ENCODE measurements at regions not wholly inside any gene's neighbourhood (a gene's known extent, or its start where the extent isn't known, plus 50 kb on each side); places are given as distances from the start of the nearest gene placed in this dataset.
"Not testable (repeated sequence)": the region's sequence is repeated elsewhere in the genome, so short reads cannot be mapped to it uniquely, and the experiment has no call there.

GRCh38 chr4:67300497-67301185, 244.7 kb downstream of the CENPC start:
- not testable (repeated sequence) for H2AFZ ChIP-seq (ENCODE audit: insufficient read depth, low read length, poor library complexity); H3K36me3 ChIP-seq (ENCODE audit: control insufficient read depth in 1 of 2, insufficient read depth in 2 of 2, low read length in 2 of 2); H3K27me3 ChIP-seq (ENCODE audit: insufficient read depth, low read length); H2BK5ac ChIP-seq (ENCODE audit: low read depth, low read length, poor library complexity); H3K4me1 ChIP-seq (ENCODE audit: control insufficient read depth in 1 of 2, insufficient read depth in 2 of 2, low read length in 2 of 2); H3K27ac ChIP-seq (ENCODE audit: low read depth, low read length); H2BK12ac ChIP-seq (ENCODE audit: low read length); H3K4me3 ChIP-seq (ENCODE audit: low read depth, low read length); H3K18ac ChIP-seq (ENCODE audit: low read length); H3K4ac ChIP-seq (ENCODE audit: low read depth, low read length); DNase-seq; H2AK5ac ChIP-seq (ENCODE audit: low read length); H4K91ac ChIP-seq (ENCODE audit: low read depth, low read length); H3K9me3 ChIP-seq (ENCODE audit: insufficient read depth, low read depth, low read length); H4K8ac ChIP-seq (ENCODE audit: low read depth, low read length); H3K23ac ChIP-seq (ENCODE audit: low read length); H3K14ac ChIP-seq (ENCODE audit: low read length); H3K79me2 ChIP-seq (ENCODE audit: control insufficient read depth, insufficient read depth, low read length, poor library complexity); H2BK120ac ChIP-seq (ENCODE audit: insufficient read depth, low read length, poor library complexity); H4K12ac ChIP-seq (ENCODE audit: low read depth, low read length); H3K9ac ChIP-seq (ENCODE audit: low read length); H3K4me2 ChIP-seq (ENCODE audit: low read length); H3K79me1 ChIP-seq (ENCODE audit: low read length)
- WGBS (ENCODE audit: extremely low coverage, insufficient coverage, insufficient read length), result no CpG with 5 or more reads among the region's 11 CpGs

GRCh38 chr4:67292636-67293035, 252.7 kb downstream of the CENPC start:
- H4K8ac ChIP-seq (ENCODE audit: low read depth, low read length), result no peak overlapping the region
- no peak overlapping the region for H3K4ac ChIP-seq (ENCODE audit: low read depth, low read length)

GRCh38 chr4:67292045-67292444, 253.3 kb downstream of the CENPC start:
- no peak overlapping the region for H4K91ac ChIP-seq (ENCODE audit: low read depth, low read length)
- H3K23ac ChIP-seq (ENCODE audit: low read length), result no peak overlapping the region
- H2BK5ac ChIP-seq (ENCODE audit: low read depth, low read length, poor library complexity), result no peak overlapping the region
- no peak overlapping the region for H3K4me3 ChIP-seq (ENCODE audit: low read depth, low read length)
- no peak overlapping the region for H3K9ac ChIP-seq (ENCODE audit: low read length)
- H3K4me1 ChIP-seq (ENCODE audit: control insufficient read depth in 1 of 2, insufficient read depth in 2 of 2, low read length in 2 of 2), result no peaks in the 10 kb centered on the region
- H3K27me3 ChIP-seq (ENCODE audit: insufficient read depth, low read length), result no peaks in the 10 kb centered on the region
- H3K14ac ChIP-seq (ENCODE audit: low read length), result no peak overlapping the region
- H3K79me2 ChIP-seq (ENCODE audit: control insufficient read depth, insufficient read depth, low read length, poor library complexity), result no peaks in the 10 kb centered on the region
- no peak overlapping the region for H4K8ac ChIP-seq (ENCODE audit: low read depth, low read length)
- H3K36me3 ChIP-seq (ENCODE audit: control insufficient read depth in 1 of 2, insufficient read depth in 2 of 2, low read length in 2 of 2), result no peaks in the 10 kb centered on the region
- no peak for DNase-seq
- no peak overlapping the region for H4K12ac ChIP-seq (ENCODE audit: low read depth, low read length)
- no peak overlapping the region for H2BK12ac ChIP-seq (ENCODE audit: low read length)
- H2AK5ac ChIP-seq (ENCODE audit: low read length), result no peak overlapping the region
- H3K4me2 ChIP-seq (ENCODE audit: low read length), result no peak overlapping the region
- H2AFZ ChIP-seq (ENCODE audit: insufficient read depth, low read length, poor library complexity), result no peak overlapping the region
- H3K27ac ChIP-seq (ENCODE audit: low read depth, low read length), result no peak overlapping the region
- no peak overlapping the region for H3K18ac ChIP-seq (ENCODE audit: low read length)
- H3K9me3 ChIP-seq (ENCODE audit: insufficient read depth, low read depth, low read length), result peaks cover under 1% of the 10 kb centered on the region
- no peak overlapping the region for H2BK120ac ChIP-seq (ENCODE audit: insufficient read depth, low read length, poor library complexity)
- H3K79me1 ChIP-seq (ENCODE audit: low read length), result no peaks in the 10 kb centered on the region
- no peak overlapping the region for H3K4ac ChIP-seq (ENCODE audit: low read depth, low read length)

More at GRCh38 chr4:67292636-67293035, 252.7 kb downstream of the CENPC start:
- H3K36me3 ChIP-seq (ENCODE audit: control insufficient read depth in 1 of 2, insufficient read depth in 2 of 2, low read length in 2 of 2), result no peaks in the 10 kb centered on the region
- H3K9ac ChIP-seq (ENCODE audit: low read length), result no peak overlapping the region
- no peak overlapping the region for H2BK12ac ChIP-seq (ENCODE audit: low read length)
- DNase-seq, result no peak
- no peak overlapping the region for H3K14ac ChIP-seq (ENCODE audit: low read length)
- no peak overlapping the region for H2BK120ac ChIP-seq (ENCODE audit: insufficient read depth, low read length, poor library complexity)
- no peak overlapping the region for H2AFZ ChIP-seq (ENCODE audit: insufficient read depth, low read length, poor library complexity)
- H3K27me3 ChIP-seq (ENCODE audit: insufficient read depth, low read length), result no peaks in the 10 kb centered on the region
- no peak overlapping the region for H4K12ac ChIP-seq (ENCODE audit: low read depth, low read length)
- H2AK5ac ChIP-seq (ENCODE audit: low read length), result no peak overlapping the region
- H4K91ac ChIP-seq (ENCODE audit: low read depth, low read length), result no peak overlapping the region
- H3K79me1 ChIP-seq (ENCODE audit: low read length), result no peaks in the 10 kb centered on the region
- no peak overlapping the region for H2BK5ac ChIP-seq (ENCODE audit: low read depth, low read length, poor library complexity)
- no peaks in the 10 kb centered on the region for H3K4me1 ChIP-seq (ENCODE audit: control insufficient read depth in 1 of 2, insufficient read depth in 2 of 2, low read length in 2 of 2)
- no peaks in the 10 kb centered on the region for H3K79me2 ChIP-seq (ENCODE audit: control insufficient read depth, insufficient read depth, low read length, poor library complexity)
- H3K4me2 ChIP-seq (ENCODE audit: low read length), result no peak overlapping the region
- no peak overlapping the region for H3K4me3 ChIP-seq (ENCODE audit: low read depth, low read length)
- H3K27ac ChIP-seq (ENCODE audit: low read depth, low read length), result no peak overlapping the region
- WGBS (ENCODE audit: extremely low coverage, insufficient coverage, insufficient read length), result no CpG with 5 or more reads among the region's 2 CpGs
- H3K9me3 ChIP-seq (ENCODE audit: insufficient read depth, low read depth, low read length), result no peaks in the 10 kb centered on the region
- H3K23ac ChIP-seq (ENCODE audit: low read length), result no peak overlapping the region
- H3K18ac ChIP-seq (ENCODE audit: low read length), result no peak overlapping the region

GRCh38 chr4:67291644-67292043, 253.7 kb downstream of the CENPC start:
- Histone ChIP-seq H3K9ac (ENCODE audit: low read length) (no peak overlapping the region), H2BK120ac (ENCODE audit: insufficient read depth, low read length, poor library complexity) (no peak overlapping the region), H3K4me1 (ENCODE audit: control insufficient read depth in 1 of 2, insufficient read depth in 2 of 2, low read length in 2 of 2) (no peaks in the 10 kb centered on the region), H3K9me3 (ENCODE audit: insufficient read depth, low read depth, low read length) (peaks cover 5% of the 10 kb centered on the region), H3K79me2 (ENCODE audit: control insufficient read depth, insufficient read depth, low read length, poor library complexity) (no peaks in the 10 kb centered on the region), H2AK5ac (ENCODE audit: low read length) (no peak overlapping the region), H2BK5ac (ENCODE audit: low read depth, low read length, poor library complexity) (no peak overlapping the region), H3K4ac (ENCODE audit: low read depth, low read length) (no peak overlapping the region), H4K91ac (ENCODE audit: low read depth, low read length) (no peak overlapping the region), H3K79me1 (ENCODE audit: low read length) (no peaks in the 10 kb centered on the region), H3K18ac (ENCODE audit: low read length) (no peak overlapping the region), H4K8ac (ENCODE audit: low read depth, low read length) (no peak overlapping the region), H3K27me3 (ENCODE audit: insufficient read depth, low read length) (no peaks in the 10 kb centered on the region), H2AFZ (ENCODE audit: insufficient read depth, low read length, poor library complexity) (no peak overlapping the region), H3K4me3 (ENCODE audit: low read depth, low read length) (no peak overlapping the region), H3K36me3 (ENCODE audit: control insufficient read depth in 1 of 2, insufficient read depth in 2 of 2, low read length in 2 of 2) (no peaks in the 10 kb centered on the region), H2BK12ac (ENCODE audit: low read length) (no peak overlapping the region), H3K27ac (ENCODE audit: low read depth, low read length) (no peak overlapping the region), H4K12ac (ENCODE audit: low read depth, low read length) (no peak overlapping the region), H3K4me2 (ENCODE audit: low read length) (no peak overlapping the region), H3K23ac (ENCODE audit: low read length) (no peak overlapping the region), H3K14ac (ENCODE audit: low read length) (no peak overlapping the region)
- no peak for DNase-seq
- no CpG with 5 or more reads among the region's 4 CpGs for WGBS (ENCODE audit: extremely low coverage, insufficient coverage, insufficient read length)
